ENCODE measurements at regions not wholly inside any gene's neighbourhood (a gene's known extent, or its start where the extent isn't known, plus 50 kb on each side); places are given as distances from the start of the nearest gene placed in this dataset.

GRCh38 chr19:5211217-5211822, 129.3 kb downstream of the PTPRS start:
- Histone ChIP-seq H3K79me1 (ENCODE audit: insufficient read depth, low read depth, low read length, poor library complexity, severe bottlenecking) (no peaks in the 10 kb centered on the region), H2AFZ (ENCODE audit: low read length) (no peak overlapping the region), H2BK120ac (ENCODE audit: low read depth, low read length, poor library complexity, severe bottlenecking) (no peak overlapping the region), H3K27ac (ENCODE audit: insufficient read length, low read depth, low read length) (no peak overlapping the region), H3K4ac (ENCODE audit: low read depth, low read length) (no peak overlapping the region), H3T11ph (ENCODE audit: low read length) (no peak overlapping the region), H3K9ac (ENCODE audit: extremely low read depth, insufficient read length, low read length) (no peak overlapping the region), H2AK5ac (ENCODE audit: insufficient read length, low read length) (no peak overlapping the region), H3K4me2 (ENCODE audit: insufficient read depth, insufficient read length, low read length) (no peak overlapping the region), H4K20me1 (ENCODE audit: control insufficient read depth, insufficient read depth, insufficient read length) (peaks cover 3% of the 10 kb centered on the region), H3K23ac (ENCODE audit: insufficient read length, low read depth, low read length) (no peak overlapping the region), H2BK5ac (ENCODE audit: insufficient read length, low read length) (no peak overlapping the region), H4K91ac (ENCODE audit: insufficient read length, low read depth, low read length) (no peak overlapping the region), H2BK12ac (ENCODE audit: insufficient read length, low read depth, low read length) (no peak overlapping the region), H3K9me3 (ENCODE audit: control insufficient read depth, low read depth, low read length) (no peaks in the 10 kb centered on the region), H3K27me3 (ENCODE audit: insufficient read depth, low read length) (no peaks in the 10 kb centered on the region), H3K79me2 (ENCODE audit: insufficient read depth, low read length) (no peaks in the 10 kb centered on the region), H3K23me2 (ENCODE audit: insufficient read length, low read depth, low read length, poor library complexity, severe bottlenecking) (peaks cover 4% of the 10 kb centered on the region), H3K18ac (ENCODE audit: insufficient read length, low read depth, low read length) (no peak overlapping the region), H3K14ac (ENCODE audit: insufficient read depth, low read length) (no peak overlapping the region), H2BK15ac (ENCODE audit: low read depth, low read length) (no peak overlapping the region), H2BK20ac (ENCODE audit: low read depth, low read length, poor library complexity, severe bottlenecking) (no peak overlapping the region), H3K56ac (ENCODE audit: insufficient read length, low read depth, low read length) (no peak overlapping the region), H4K8ac (replicated peaks; ENCODE audit: insufficient read length, low read depth, low read length) (no peak overlapping the region), H4K5ac (ENCODE audit: insufficient read length, low read depth, low read length) (no peak overlapping the region), H3K4me1 (ENCODE audit: insufficient read depth, low read length) (no peaks in the 10 kb centered on the region)
- H3K4me1 Mint-ChIP-seq, result no peaks in the 10 kb centered on the region
- peaks cover 0 to 6% of the 10 kb centered on the region in 2 experiments; a peak in 3 of 5 replicates for H3K9me3 Mint-ChIP-seq
- H3K27ac Mint-ChIP-seq, result no peak overlapping the region
- H3K36me3 Mint-ChIP-seq (ENCODE audit: insufficient read depth in 1 of 3, low read depth in 3 of 3), result peaks cover 0 to 45% (median 10%) of the 10 kb centered on the region in 3 experiments
- no peak for DNase-seq
- H3K27me3 Mint-ChIP-seq (ENCODE audit: low read depth), result no peaks in the 10 kb centered on the region
- no CpG with 5 or more reads among the region's 9 CpGs for WGBS (ENCODE audit: extremely low coverage, insufficient read length, low lambda C conversion rate)
- H3K4me3 Mint-ChIP-seq, result no peak overlapping the region
- TF ChIP-seq CTCF (conservative IDR thresholded peaks at IDR 0.05), result no peak
